ENCODE measurements at regions not wholly inside any gene's neighbourhood (a gene's known extent, or its start where the extent isn't known, plus 50 kb on each side); places are given as distances from the start of the nearest gene placed in this dataset.
A peak's percentile ranks its signal among the peaks of the same experiment; 100 is the strongest.

GRCh38 chr6:14450578-14450977 lies 333.0 kb downstream of the CD83 start:
- DNase-seq: no peak
- Mint-ChIP-seq H3K27ac (no peak overlapping the region), H3K9me3 (peaks cover 9% of the 10 kb centered on the region), H3K36me3 (peaks cover 9% of the 10 kb centered on the region), H3K4me3 (no peak overlapping the region), H3K4me1 (peaks cover 70% of the 10 kb centered on the region), H3K27me3 (no peaks in the 10 kb centered on the region)
- CTCF ChIA-PET: no interaction called here

DNA sequence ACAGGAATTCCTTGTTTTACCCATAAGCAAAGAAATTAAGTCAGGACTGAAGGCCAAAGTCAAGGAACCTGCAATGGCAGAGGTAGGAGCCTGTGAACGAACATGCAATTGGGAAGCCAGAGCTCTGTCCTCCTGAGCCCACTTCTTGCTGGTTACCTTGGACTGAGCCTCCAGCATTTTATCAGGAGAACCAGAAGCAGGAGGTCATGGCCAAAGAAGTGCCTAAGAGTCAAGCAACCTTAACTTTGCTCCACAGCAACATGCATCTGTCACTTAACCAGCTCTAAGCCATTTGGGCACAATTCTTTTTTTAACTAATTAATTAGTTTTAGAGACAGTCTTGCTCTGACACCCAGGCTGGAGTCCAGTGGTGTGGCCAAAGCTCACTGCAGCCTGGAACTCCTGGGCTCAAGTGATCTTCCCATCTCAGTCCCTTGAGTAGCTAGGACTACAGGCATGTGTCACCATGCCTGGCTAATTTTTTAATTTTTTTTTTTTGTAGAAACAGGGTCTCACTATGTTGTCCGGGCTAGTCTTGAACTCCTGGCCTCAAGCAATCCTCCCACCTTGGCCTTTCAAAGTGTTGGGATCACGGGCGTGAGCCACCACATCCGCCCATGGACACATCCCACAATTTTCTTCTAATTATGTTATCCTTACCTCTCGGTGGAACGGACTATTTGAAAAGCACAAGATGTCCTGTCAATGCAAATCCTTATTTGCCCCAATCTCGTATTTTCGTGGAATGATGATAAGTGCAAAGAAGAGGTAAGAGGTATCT lies 334.2 kb downstream of the CD83 start:
- H3K4me3 Mint-ChIP-seq: no peak overlapping the region
- peaks cover 9% of the 10 kb centered on the region for H3K9me3 Mint-ChIP-seq
- no peaks in the 10 kb centered on the region for H3K27me3 Mint-ChIP-seq
- H3K4me1 Mint-ChIP-seq: peaks cover 72% of the 10 kb centered on the region
- DNase-seq: no peak
- no peak overlapping the region for H3K27ac Mint-ChIP-seq
- H3K36me3 Mint-ChIP-seq: peaks cover 9% of the 10 kb centered on the region
- CTCF ChIA-PET: no interaction called here

DNA sequence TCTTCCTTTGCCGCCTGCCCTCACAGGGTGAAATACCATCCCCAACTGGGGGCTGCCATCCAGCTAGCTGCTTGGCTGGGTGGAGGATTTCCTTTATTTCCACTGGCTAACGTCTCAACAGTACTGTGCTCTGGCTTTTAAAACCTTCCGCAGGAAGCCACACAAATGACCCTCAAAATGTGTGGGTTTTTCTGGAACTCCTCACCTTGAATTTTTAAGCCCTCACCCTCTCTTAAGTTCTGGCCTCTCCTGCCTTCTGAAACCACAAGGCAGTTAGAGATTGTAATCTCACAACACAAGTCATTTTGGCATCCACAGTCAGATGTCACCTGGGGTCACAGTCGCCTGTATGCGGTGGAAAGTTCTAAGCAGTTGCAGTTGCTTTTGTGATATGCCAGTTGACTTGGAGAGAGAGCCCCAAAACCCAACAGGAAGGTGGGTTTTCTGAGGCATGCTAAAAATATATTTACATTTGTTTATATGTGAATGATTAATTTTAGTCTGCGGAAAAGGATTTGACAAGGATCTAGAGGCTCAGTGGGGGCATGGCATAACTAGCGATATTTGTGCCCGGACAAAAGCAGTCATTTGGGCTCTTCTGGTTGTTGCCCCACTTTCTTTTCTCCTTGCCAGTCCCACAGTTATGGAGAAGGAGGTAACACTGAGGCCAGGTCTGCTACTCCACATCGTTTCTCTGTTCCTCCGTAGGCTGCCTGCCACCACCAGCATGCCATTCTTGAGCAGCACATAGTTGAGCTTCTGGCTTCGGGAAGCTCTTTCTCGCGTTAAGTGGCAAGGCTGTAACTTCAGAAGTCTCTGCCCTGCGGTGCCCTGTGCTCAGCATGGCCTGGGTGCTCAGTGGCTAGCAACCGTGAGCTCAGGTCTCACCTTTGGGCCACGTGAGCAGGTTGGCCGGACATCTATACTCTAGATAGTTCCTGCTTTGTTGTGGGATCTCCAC lies 335.3 kb downstream of the CD83 start:
- Mint-ChIP-seq H3K4me3 (peak overlapping the region; percentile 49), H3K36me3 (peaks cover 6% of the 10 kb centered on the region), H3K4me1 (peaks cover 72% of the 10 kb centered on the region), H3K27ac (peak overlapping the region; percentile 81), H3K27me3 (no peaks in the 10 kb centered on the region), H3K9me3 (peaks cover 8% of the 10 kb centered on the region)
- CTCF ChIA-PET: no interaction called here
- DNase-seq: peak; percentile 80

DNA sequence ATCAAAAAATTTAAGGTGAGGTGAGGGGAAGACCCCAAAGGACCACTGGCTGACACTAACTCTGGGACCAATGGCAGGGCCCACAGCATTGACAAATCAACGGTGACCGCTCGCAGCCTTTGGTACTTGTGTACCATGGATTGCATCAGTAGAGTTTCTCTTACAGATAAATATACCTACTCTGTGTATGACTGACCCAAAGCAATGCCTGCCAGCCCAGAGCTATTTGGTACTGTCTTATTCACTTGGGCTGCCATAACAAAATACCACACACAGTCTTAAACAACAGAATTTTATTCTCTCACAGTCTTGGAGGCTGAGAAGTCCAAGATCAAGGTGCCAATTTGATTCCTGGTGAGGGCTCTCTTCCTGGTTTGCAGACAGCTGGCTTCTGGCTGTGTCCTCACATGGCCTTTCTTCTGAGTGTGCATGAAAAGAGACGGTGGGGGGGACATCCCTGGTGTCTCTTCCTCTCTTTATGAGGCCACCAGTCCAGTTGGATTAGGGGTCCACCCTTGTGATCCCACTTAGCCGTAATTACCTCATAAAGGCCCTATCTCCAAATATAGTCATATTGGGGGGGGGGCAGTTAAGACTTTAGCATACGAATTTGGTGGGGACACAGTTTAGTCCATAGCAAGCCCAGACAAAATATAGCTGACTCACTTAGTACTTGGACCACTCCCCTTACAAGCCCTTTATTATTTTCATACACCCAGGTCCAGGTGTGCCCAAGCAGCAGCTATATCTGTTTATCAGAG lies 336.3 kb downstream of the CD83 start:
- DNase-seq: no peak
- Mint-ChIP-seq H3K36me3 (no peaks in the 10 kb centered on the region), H3K4me3 (peak overlapping the region; percentile 49), H3K27ac (peak overlapping the region; percentile 81), H3K27me3 (no peaks in the 10 kb centered on the region), H3K4me1 (peaks cover 65% of the 10 kb centered on the region), H3K9me3 (no peaks in the 10 kb centered on the region)
- CTCF ChIA-PET: interaction anchor here (0.5 kb wide), 1 partner anchor 127 kb away, joined by 3 read pairs; no protein-coding TSS in a partner anchor

- Mint-ChIP-seq H3K27ac (peak overlapping the region; percentile 50), H3K4me3 (no peak overlapping the region), H3K9me3 (no peaks in the 10 kb centered on the region), H3K36me3 (no peaks in the 10 kb centered on the region), H3K27me3 (no peaks in the 10 kb centered on the region), H3K4me1 (peaks cover 60% of the 10 kb centered on the region)
- peak; percentile 36 for DNase-seq
- CTCF ChIA-PET: no interaction called here
Measured at GRCh38 chr6:14454473-14454775, 336.9 kb downstream of the CD83 start.

GRCh38 chr6:14455427-14455826 lies 337.9 kb downstream of the CD83 start:
- Mint-ChIP-seq H3K36me3 (no peaks in the 10 kb centered on the region), H3K4me1 (peaks cover 52% of the 10 kb centered on the region), H3K27me3 (no peaks in the 10 kb centered on the region), H3K27ac (no peak overlapping the region), H3K9me3 (no peaks in the 10 kb centered on the region), H3K4me3 (no peak overlapping the region)
- CTCF ChIA-PET: no interaction called here
- no peak for DNase-seq

- Mint-ChIP-seq H3K9me3 (no peaks in the 10 kb centered on the region), H3K4me3 (no peak overlapping the region), H3K27ac (no peak overlapping the region), H3K27me3 (no peaks in the 10 kb centered on the region), H3K4me1 (peaks cover 46% of the 10 kb centered on the region), H3K36me3 (no peaks in the 10 kb centered on the region)
- CTCF ChIA-PET: no interaction called here
- no peak for DNase-seq
Measured at GRCh38 chr6:14455876-14456648, 338.5 kb downstream of the CD83 start.

- H3K4me3 Mint-ChIP-seq: no peak overlapping the region
- peaks cover 40% of the 10 kb centered on the region for H3K4me1 Mint-ChIP-seq
- H3K9me3 Mint-ChIP-seq: no peaks in the 10 kb centered on the region
- CTCF ChIA-PET: no interaction called here
- DNase-seq: no peak
- no peaks in the 10 kb centered on the region for H3K36me3 Mint-ChIP-seq
- no peaks in the 10 kb centered on the region for H3K27me3 Mint-ChIP-seq
- no peak overlapping the region for H3K27ac Mint-ChIP-seq
Measured at GRCh38 chr6:14456941-14457340, 339.4 kb downstream of the CD83 start.

GRCh38 chr6:14458669-14459266 lies 341.2 kb downstream of the CD83 start:
- Mint-ChIP-seq H3K36me3 (no peaks in the 10 kb centered on the region), H3K9me3 (peaks cover 3% of the 10 kb centered on the region), H3K27ac (no peak overlapping the region), H3K4me3 (no peak overlapping the region), H3K27me3 (no peaks in the 10 kb centered on the region), H3K4me1 (peaks cover 21% of the 10 kb centered on the region)
- CTCF ChIA-PET: no interaction called here
- DNase-seq: no peak

- no peaks in the 10 kb centered on the region for H3K27me3 Mint-ChIP-seq
- no peak for DNase-seq
- no peak overlapping the region for H3K4me3 Mint-ChIP-seq
- CTCF ChIA-PET: no interaction called here
- peaks cover 3% of the 10 kb centered on the region for H3K9me3 Mint-ChIP-seq
- H3K27ac Mint-ChIP-seq: no peak overlapping the region
- peaks cover 16% of the 10 kb centered on the region for H3K4me1 Mint-ChIP-seq
- no peaks in the 10 kb centered on the region for H3K36me3 Mint-ChIP-seq
Measured at GRCh38 chr6:14459315-14459714, 341.7 kb downstream of the CD83 start.

DNA sequence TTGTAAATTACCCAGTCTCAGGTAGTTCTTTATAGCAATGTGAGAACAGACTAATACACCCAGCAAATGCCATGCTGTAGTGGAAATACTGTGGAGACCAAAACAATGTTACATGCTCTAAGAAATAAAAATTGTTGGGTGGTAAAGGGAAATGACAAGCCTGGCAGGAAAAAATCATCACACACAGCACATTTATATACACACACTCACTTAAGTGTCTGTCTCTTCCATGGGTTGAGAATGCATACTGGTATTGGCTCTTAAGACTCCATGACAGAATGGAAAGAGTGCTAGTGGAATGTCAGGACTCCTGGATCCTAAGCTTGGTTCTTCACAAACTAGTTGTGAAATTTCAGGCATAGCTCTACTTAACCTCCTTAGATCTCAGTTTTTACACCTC lies 343.0 kb downstream of the CD83 start:
- H3K4me3 Mint-ChIP-seq: no peak overlapping the region
- no peak overlapping the region for H3K27ac Mint-ChIP-seq
- CTCF ChIA-PET: interaction anchor here (1.2 kb wide), 1 partner anchor 251 kb away, joined by 3 read pairs; no protein-coding TSS in a partner anchor
- peaks cover 3% of the 10 kb centered on the region for H3K9me3 Mint-ChIP-seq
- peaks cover 4% of the 10 kb centered on the region for H3K4me1 Mint-ChIP-seq
- no peak for DNase-seq
- H3K36me3 Mint-ChIP-seq: no peaks in the 10 kb centered on the region
- H3K27me3 Mint-ChIP-seq: no peaks in the 10 kb centered on the region

DNA sequence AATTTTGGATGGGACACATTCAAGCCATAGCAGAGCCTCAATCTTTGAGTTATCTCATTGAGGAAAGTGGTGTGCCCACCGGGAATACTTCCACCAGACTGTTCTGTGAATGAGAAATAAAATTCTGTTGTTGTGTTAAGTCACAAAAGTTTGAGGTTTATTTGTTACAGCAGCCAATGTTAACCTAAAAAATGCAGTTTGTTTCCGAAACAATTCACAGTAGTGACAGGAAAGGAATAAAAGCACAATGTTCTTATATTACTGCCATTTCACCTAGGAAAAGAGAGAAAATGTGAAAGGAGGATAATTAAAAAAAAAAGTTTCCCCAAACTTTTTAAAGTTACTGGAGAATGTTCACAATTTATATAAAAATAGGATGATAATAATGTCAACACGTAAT lies 344.6 kb downstream of the CD83 start:
- CTCF ChIA-PET: no interaction called here
- H3K36me3 Mint-ChIP-seq: no peaks in the 10 kb centered on the region

DNA sequence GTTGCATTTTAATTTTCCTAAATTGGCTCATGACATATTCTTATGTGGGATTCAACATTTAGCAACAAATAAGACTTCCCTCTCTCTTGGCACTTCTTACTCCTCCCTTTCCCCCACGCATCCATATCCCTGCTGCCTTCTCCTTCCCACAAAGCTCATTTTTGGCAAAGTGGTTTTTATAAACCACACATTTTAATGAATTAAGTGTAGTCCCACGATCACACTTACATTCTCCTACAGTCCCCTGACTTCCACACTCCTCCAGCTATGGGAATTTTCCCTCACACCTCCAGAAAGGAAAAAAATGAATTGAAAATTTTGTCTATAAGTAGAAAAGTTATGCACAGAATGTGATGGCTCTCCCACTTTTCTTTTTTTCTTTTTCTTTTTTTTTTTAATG lies 345.0 kb downstream of the CD83 start:
- Mint-ChIP-seq H3K36me3 (no peaks in the 10 kb centered on the region), H3K4me3 (no peak overlapping the region), H3K9me3 (peaks cover 3% of the 10 kb centered on the region), H3K27ac (no peak overlapping the region), H3K4me1 (peaks cover 2% of the 10 kb centered on the region), H3K27me3 (no peaks in the 10 kb centered on the region)
- no peak for DNase-seq
- CTCF ChIA-PET: no interaction called here

More for the DNA sequence above, 344.6 kb downstream of the CD83 start:
- Mint-ChIP-seq H3K27me3 (no peaks in the 10 kb centered on the region), H3K9me3 (peaks cover 3% of the 10 kb centered on the region), H3K27ac (no peak overlapping the region), H3K4me3 (no peak overlapping the region), H3K4me1 (peaks cover 2% of the 10 kb centered on the region)
- no peak for DNase-seq

Measured in activated naive CD4-positive, alpha-beta T cell treated with anti-CD3 and anti-CD28 coated beads, Interleukin-2, amount 10 ng/mL, durations not matched to agents 7 days and 5 days (primary cell).